Endodermal cell (in vitro differentiated cells): ENCODE measurements at regions not wholly inside any gene's neighbourhood (a gene's known extent, or its start where the extent isn't known, plus 50 kb on each side); places are given as distances from the start of the nearest gene placed in this dataset.
"Not testable (repeated sequence)": the region's sequence is repeated elsewhere in the genome, so short reads cannot be mapped to it uniquely, and the experiment has no call there.

Experiments
- DNase-seq: peaks from one replicate; pipeline ENCODE4 v3.0.0-alpha.2; 2017
- H3K27ac ChIP-seq: 2 replicates; pipeline ENCODE4 v1.5.1; 2013; ENCODE audit warnings: mild to moderate bottlenecking, low read depth, low read length, moderate library complexity
- H3K27me3 ChIP-seq: 2 replicates; pipeline ENCODE4 v1.6.1; 2013; ENCODE audit warnings: mild to moderate bottlenecking, low read length, moderate library complexity; ENCODE audit not compliant: insufficient read depth, control insufficient read depth, poor library complexity, severe bottlenecking
- H3K36me3 ChIP-seq: 2 replicates; pipeline ENCODE4 v1.7.0; 2013; ENCODE audit warnings: mild to moderate bottlenecking, low read length, moderate library complexity; ENCODE audit not compliant: control insufficient read depth, insufficient read depth
- H3K4me1 ChIP-seq: one replicate; pipeline ENCODE4 v1.7.0; 2013; ENCODE audit warnings: low read length; ENCODE audit not compliant: control insufficient read depth, insufficient read depth
- H3K4me3 ChIP-seq: 2 replicates; pipeline ENCODE4 v1.5.1; 2013; ENCODE audit warnings: mild to moderate bottlenecking, low read length, moderate library complexity
- H3K9ac ChIP-seq: 2 replicates; pipeline ENCODE4 v1.6.1; 2013; ENCODE audit warnings: mild to moderate bottlenecking, low read length, moderate library complexity; ENCODE audit not compliant: poor library complexity, severe bottlenecking; ENCODE audit errors: extremely low read depth
- H3K9me3 ChIP-seq: 2 replicates; pipeline ENCODE4 v1.6.1; 2013; ENCODE audit warnings: mild to moderate bottlenecking, low read length, moderate library complexity; ENCODE audit not compliant: control insufficient read depth
- H3K27ac Mint-ChIP-seq: 2 replicates; pipeline ENCODE4 v1.8.0; 2020; ENCODE audit warnings: mixed read lengths
- H3K27me3 Mint-ChIP-seq: 2 replicates; pipeline ENCODE4 v1.8.0; 2021; ENCODE audit warnings: mild to moderate bottlenecking, mixed read lengths; ENCODE audit not compliant: insufficient read depth
- H3K36me3 Mint-ChIP-seq: 2 replicates; pipeline ENCODE4 v1.8.0; 2020; ENCODE audit warnings: low read depth, mixed read lengths
- H3K4me1 Mint-ChIP-seq: 2 replicates; pipeline ENCODE4 v1.8.0; 2020; ENCODE audit warnings: mixed read lengths
- H3K4me3 Mint-ChIP-seq: 2 replicates; pipeline ENCODE4 v1.8.0; 2020; ENCODE audit warnings: mild to moderate bottlenecking, moderate library complexity, mixed read lengths
- H3K9me3 Mint-ChIP-seq: 2 replicates; pipeline ENCODE4 v1.8.0; 2020; ENCODE audit warnings: mild to moderate bottlenecking, mixed read lengths
- WGBS, 2 experiments: methylation state at CpG; one replicate each; pipeline versions ENCODE4 v1.1.5 to v1.1.7; 2013; ENCODE audit warnings: missing lambda C conversion rate in 2 of 2, mixed read lengths in 1 of 2; ENCODE audit not compliant: insufficient coverage in 1 of 2, insufficient read length in 1 of 2; 5-methylcytosine and 5-hydroxymethylcytosine counted together
- TF ChIP-seq, protein P1 (sequence below): fragments of 200-600 bp; sonication (generic); conservative IDR thresholded peaks from 2 replicates; pipeline ENCODE4 v1.5.0; 2021; ENCODE audit warnings: antibody characterized with exemption, mild to moderate bottlenecking

DNA sequence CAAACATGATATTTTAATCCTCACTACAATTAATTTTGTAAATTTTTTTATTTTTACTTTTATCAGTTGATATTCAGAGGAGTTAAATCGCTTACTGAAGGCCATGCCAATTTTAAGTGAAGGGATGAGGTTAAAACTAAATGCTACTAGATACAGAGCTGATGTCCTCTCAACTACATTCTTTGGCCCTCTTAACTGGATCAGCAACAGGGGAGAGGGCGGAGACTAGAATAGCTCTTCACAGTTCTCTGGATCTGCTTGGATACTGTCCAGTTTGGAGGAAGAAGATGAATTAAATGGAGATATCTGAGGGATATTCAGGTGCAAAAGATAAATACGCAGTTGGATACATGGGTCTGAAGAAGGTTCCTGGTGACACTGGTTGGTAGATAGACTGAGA is 85.6 kb upstream of the LYSMD4 start:
- DNase-seq: no peak
- no peaks in the 10 kb centered on the region for H3K36me3 Mint-ChIP-seq
- Histone ChIP-seq H3K9ac (no peak overlapping the region), H3K36me3 (peaks cover 6% of the 10 kb centered on the region), H3K4me3 (no peak overlapping the region), H3K27ac (no peak overlapping the region), H3K4me1 (no peaks in the 10 kb centered on the region), H3K9me3 (no peaks in the 10 kb centered on the region), H3K27me3 (no peaks in the 10 kb centered on the region)
- no peaks in the 10 kb centered on the region for H3K27me3 Mint-ChIP-seq
- H3K9me3 Mint-ChIP-seq: no peaks in the 10 kb centered on the region
- WGBS, 2 experiments: 90 to 94% methylated on average over 3 of the region's 3 CpGs
- H3K4me1 Mint-ChIP-seq: no peaks in the 10 kb centered on the region
- TF ChIP-seq, protein P1, sequence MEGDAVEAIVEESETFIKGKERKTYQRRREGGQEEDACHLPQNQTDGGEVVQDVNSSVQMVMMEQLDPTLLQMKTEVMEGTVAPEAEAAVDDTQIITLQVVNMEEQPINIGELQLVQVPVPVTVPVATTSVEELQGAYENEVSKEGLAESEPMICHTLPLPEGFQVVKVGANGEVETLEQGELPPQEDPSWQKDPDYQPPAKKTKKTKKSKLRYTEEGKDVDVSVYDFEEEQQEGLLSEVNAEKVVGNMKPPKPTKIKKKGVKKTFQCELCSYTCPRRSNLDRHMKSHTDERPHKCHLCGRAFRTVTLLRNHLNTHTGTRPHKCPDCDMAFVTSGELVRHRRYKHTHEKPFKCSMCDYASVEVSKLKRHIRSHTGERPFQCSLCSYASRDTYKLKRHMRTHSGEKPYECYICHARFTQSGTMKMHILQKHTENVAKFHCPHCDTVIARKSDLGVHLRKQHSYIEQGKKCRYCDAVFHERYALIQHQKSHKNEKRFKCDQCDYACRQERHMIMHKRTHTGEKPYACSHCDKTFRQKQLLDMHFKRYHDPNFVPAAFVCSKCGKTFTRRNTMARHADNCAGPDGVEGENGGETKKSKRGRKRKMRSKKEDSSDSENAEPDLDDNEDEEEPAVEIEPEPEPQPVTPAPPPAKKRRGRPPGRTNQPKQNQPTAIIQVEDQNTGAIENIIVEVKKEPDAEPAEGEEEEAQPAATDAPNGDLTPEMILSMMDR: no peak
- H3K27ac Mint-ChIP-seq: no peak overlapping the region
- no peak overlapping the region for H3K4me3 Mint-ChIP-seq

DNA sequence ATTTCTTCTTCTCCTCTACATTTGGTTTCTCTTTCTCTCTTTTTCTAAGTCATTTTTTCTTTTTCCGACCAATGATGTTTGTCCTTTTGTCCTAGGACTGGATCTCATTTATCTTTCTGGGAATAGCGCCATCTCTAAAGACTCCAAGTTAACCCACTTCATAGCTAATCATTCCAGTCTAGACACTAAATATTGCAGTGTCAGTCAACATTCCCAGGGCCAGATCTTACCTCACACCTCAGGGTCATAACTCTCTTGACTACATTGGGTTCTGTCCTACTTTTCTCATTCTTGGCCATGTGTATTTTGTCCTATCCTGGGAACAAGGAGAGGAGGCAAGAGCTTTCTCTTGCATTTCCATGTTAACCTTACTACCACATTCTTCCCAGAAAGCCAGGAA is 83.6 kb upstream of the LYSMD4 start:
- DNase-seq, H3K4me3 Mint-ChIP-seq, H3K9ac ChIP-seq, H3K9me3 ChIP-seq, H3K4me1 ChIP-seq, H3K27me3 ChIP-seq, H3K27ac Mint-ChIP-seq, H3K27me3 Mint-ChIP-seq, H3K4me1 Mint-ChIP-seq, H3K36me3 ChIP-seq, H3K36me3 Mint-ChIP-seq, H3K9me3 Mint-ChIP-seq, H3K4me3 ChIP-seq, H3K27ac ChIP-seq: not testable (repeated sequence)
- WGBS, 2 experiments: 93 to 96% methylated on average over 2 of the region's 2 CpGs

DNA sequence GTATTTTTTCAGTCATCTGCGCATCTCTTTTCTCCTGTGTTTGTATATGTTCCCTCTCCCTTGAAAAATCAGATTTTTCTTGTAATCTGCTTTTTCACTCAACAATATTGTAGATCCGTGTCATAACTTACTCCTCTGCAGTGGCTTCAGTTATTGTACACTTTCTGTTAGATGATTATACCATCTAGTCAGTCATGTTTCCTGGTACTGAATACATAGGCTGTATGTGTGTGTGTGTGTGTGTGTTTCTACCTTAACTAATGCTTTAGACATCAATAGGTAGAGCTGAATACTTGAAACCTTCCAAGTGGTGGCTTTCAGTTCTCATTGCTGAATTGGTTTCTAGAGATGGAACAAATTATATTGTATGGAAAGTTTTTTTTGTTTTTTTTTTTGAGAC is 77.4 kb upstream of the LYSMD4 start:
- H3K36me3 ChIP-seq, H3K4me1 Mint-ChIP-seq, H3K27me3 Mint-ChIP-seq, H3K4me3 Mint-ChIP-seq, H3K27ac ChIP-seq, H3K4me1 ChIP-seq, H3K9ac ChIP-seq, DNase-seq, H3K9me3 Mint-ChIP-seq, H3K4me3 ChIP-seq, H3K27me3 ChIP-seq, H3K27ac Mint-ChIP-seq, H3K36me3 Mint-ChIP-seq, H3K9me3 ChIP-seq: not testable (repeated sequence)
- WGBS, 2 experiments: 97 to 100% methylated on average over 1 to 2 of the region's 2 CpGs

DNA sequence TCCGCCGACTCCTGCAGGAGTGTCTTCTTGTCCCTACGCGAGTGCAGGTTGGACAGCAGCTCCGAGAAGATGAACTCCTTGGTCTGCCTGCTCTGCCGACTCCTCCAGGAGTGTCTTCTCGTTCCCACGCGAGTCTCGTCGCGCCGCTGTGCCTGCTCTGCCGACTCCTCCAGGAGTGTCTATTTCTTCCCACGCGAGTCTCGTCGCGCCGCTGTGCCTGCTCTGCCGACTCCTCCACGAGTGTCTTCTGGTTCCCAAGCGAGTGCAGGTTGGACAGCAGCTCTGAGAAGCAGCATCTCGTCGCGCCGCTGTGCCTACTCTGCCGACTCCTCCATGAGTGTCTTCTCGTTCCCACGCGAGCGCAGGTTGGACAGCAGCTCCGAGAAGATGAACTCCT is 66.6 kb upstream of the LYSMD4 start:
- not testable (repeated sequence) for H3K9me3 Mint-ChIP-seq, H3K36me3 ChIP-seq, H3K4me3 ChIP-seq, H3K27ac Mint-ChIP-seq, H3K27me3 ChIP-seq, H3K4me3 Mint-ChIP-seq, H3K4me1 ChIP-seq, H3K4me1 Mint-ChIP-seq, H3K36me3 Mint-ChIP-seq, H3K27ac ChIP-seq, H3K9ac ChIP-seq, H3K9me3 ChIP-seq, DNase-seq
- H3K27me3 Mint-ChIP-seq: peaks cover 11% of the 10 kb centered on the region
- 90 to 98% methylated on average over 9 to 33 of the region's 33 CpGs for WGBS, 2 experiments

DNA sequence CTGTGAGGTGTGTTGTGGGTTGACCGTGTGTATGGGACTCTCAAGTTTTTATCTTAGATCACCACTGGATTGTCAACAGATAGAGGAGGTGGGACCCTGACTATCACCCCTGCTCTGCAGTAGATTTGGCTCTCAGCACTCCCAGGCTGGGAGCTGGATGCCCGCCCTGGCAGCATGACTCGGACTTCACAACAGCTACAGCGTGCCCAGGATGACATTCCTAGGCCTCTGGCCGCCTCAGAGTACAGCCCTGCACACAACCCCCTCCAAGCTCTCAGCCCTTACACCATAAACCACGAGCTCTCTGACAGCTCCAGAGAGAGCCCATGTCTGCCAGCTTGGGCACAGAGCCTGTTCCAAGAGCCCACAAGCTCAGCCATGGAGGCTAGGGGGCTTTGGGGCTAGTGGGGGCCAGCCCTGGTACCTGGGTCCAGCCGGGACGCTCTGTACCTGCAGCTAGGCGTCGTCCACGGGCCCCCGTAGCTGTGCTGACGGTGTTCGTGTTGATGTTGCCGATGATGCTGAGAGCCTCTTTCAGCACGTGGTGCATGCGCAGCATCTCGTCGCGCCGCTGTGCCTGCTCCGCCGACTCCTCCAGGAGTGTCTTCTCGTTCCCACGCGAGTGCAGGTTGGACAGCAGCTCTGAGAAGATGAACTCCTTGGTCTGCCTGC is 66.1 kb upstream of the LYSMD4 start:
- not testable (repeated sequence) for H3K36me3 ChIP-seq, H3K9me3 ChIP-seq, H3K4me1 ChIP-seq, H3K27ac Mint-ChIP-seq, H3K9me3 Mint-ChIP-seq, H3K9ac ChIP-seq, H3K36me3 Mint-ChIP-seq, H3K4me1 Mint-ChIP-seq, H3K4me3 ChIP-seq, H3K27ac ChIP-seq, H3K27me3 ChIP-seq, H3K4me3 Mint-ChIP-seq, DNase-seq
- WGBS, 2 experiments: 95 to 97% methylated on average over 20 to 23 of the region's 26 CpGs
- peaks cover 11% of the 10 kb centered on the region for H3K27me3 Mint-ChIP-seq
